ENCODE measurements at regions not wholly inside any gene's neighbourhood (a gene's known extent, or its start where the extent isn't known, plus 50 kb on each side); places are given as distances from the start of the nearest gene placed in this dataset.

GRCh38 chr12:18966954-18967353 is 162.6 kb upstream of the PLEKHA5 start:
- no peak for DNase-seq (ENCODE audit: low read depth)
- TF ChIP-seq, protein P1, sequence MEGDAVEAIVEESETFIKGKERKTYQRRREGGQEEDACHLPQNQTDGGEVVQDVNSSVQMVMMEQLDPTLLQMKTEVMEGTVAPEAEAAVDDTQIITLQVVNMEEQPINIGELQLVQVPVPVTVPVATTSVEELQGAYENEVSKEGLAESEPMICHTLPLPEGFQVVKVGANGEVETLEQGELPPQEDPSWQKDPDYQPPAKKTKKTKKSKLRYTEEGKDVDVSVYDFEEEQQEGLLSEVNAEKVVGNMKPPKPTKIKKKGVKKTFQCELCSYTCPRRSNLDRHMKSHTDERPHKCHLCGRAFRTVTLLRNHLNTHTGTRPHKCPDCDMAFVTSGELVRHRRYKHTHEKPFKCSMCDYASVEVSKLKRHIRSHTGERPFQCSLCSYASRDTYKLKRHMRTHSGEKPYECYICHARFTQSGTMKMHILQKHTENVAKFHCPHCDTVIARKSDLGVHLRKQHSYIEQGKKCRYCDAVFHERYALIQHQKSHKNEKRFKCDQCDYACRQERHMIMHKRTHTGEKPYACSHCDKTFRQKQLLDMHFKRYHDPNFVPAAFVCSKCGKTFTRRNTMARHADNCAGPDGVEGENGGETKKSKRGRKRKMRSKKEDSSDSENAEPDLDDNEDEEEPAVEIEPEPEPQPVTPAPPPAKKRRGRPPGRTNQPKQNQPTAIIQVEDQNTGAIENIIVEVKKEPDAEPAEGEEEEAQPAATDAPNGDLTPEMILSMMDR (IDR thresholded peaks at IDR 0.05; ENCODE audit: control insufficient read depth, insufficient read depth, low read depth, low read length, missing control alignments), result no peak
- no peak overlapping the region for H3K4me3 ChIP-seq (ENCODE audit: control insufficient read depth, low read depth, low read length)

DNA sequence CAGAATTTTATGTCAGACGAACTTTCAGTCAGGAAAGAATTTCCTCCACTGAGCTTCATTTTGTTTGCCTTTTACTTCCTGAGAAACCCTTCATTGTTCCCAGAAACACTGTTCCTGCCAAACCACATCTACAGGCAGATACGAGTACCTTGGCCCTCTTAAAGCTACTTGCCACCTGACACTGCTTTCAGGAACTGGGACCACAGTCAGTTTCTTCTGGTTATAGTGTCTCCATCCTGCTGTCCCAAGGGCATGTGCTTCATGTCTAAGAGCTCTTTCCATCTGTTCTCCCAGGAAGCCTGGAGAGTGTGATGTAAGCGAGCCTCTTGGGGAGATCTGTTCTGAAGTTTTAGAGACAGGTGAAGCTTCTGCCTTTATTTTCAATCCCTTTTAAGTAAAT is 161.7 kb upstream of the PLEKHA5 start:
- H3K4me3 ChIP-seq (ENCODE audit: control insufficient read depth, low read depth, low read length), result no peak overlapping the region
- TF ChIP-seq, protein P1 (IDR thresholded peaks at IDR 0.05; ENCODE audit: control insufficient read depth, insufficient read depth, low read depth, low read length, missing control alignments), result no peak
- DNase-seq (ENCODE audit: low read depth), result no peak

GRCh38 chr12:18969512-18969911 is 160.0 kb upstream of the PLEKHA5 start:
- DNase-seq (ENCODE audit: low read depth), result no peak
- TF ChIP-seq, protein P1 (IDR thresholded peaks at IDR 0.05; ENCODE audit: control insufficient read depth, insufficient read depth, low read depth, low read length, missing control alignments), result no peak
- H3K4me3 ChIP-seq (ENCODE audit: control insufficient read depth, low read depth, low read length), result no peak overlapping the region

DNA sequence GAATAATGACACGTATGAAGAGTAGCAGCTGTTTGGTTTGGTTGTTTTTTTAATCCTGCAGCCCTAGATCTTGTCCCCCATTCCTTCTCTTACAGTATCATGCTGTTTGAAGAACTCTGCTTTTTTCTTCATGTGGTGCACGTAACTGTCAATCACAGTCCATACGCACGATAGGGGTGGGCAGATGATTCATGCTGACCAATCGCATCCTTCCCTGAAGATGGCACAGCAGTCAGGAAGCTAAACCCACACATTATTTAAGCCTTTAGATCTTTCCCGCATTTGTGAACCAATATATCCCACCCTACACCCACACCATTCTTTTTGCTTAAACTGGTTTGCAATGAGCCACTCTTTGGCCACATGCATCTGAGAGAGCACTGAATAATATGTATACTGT is 158.9 kb upstream of the PLEKHA5 start:
- H3K4me3 ChIP-seq (ENCODE audit: control insufficient read depth, low read depth, low read length), result no peak overlapping the region
- TF ChIP-seq, protein P1 (IDR thresholded peaks at IDR 0.05; ENCODE audit: control insufficient read depth, insufficient read depth, low read depth, low read length, missing control alignments), result no peak
- no peak for DNase-seq (ENCODE audit: low read depth)

DNA sequence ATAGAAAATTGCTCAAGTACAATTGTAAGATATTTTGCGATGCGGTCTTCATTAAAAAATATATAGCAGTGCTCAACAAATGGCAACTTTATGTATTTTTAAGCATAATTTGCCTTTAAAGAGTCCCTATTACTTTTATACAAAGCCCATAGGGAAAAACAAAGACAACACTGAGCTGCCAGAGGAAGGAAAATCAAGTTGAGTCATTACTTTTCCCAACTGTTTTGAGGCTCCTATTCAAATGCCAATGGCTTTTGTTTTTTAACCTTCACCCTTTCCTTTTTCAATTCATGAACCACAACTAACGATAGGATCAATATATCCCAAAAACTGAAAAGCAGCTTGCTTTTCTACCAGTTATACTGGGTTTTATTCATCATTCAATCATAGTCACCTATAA is 157.6 kb upstream of the PLEKHA5 start:
- DNase-seq (ENCODE audit: low read depth), result no peak
- TF ChIP-seq, protein P1 (IDR thresholded peaks at IDR 0.05; ENCODE audit: control insufficient read depth, insufficient read depth, low read depth, low read length, missing control alignments), result no peak
- no peak overlapping the region for H3K4me3 ChIP-seq (ENCODE audit: control insufficient read depth, low read depth, low read length)

- DNase-seq (ENCODE audit: low read depth), result no peak
- TF ChIP-seq, protein P1 (IDR thresholded peaks at IDR 0.05; ENCODE audit: control insufficient read depth, insufficient read depth, low read depth, low read length, missing control alignments), result no peak
- H3K4me3 ChIP-seq (ENCODE audit: control insufficient read depth, low read depth, low read length), result no peak overlapping the region
Observed at GRCh38 chr12:18975933-18976332, 153.6 kb upstream of the PLEKHA5 start.
